Keratinocyte (primary cell): ENCODE measurements at regions not wholly inside any gene's neighbourhood (a gene's known extent, or its start where the extent isn't known, plus 50 kb on each side); places are given as distances from the start of the nearest gene placed in this dataset.

Experiments
- DNase-seq: peaks from one replicate; pipeline ENCODE4 v3.0.0-alpha.2; 2011; ENCODE audit warnings: low read depth, missing footprints, low spot score
- FAIRE-seq: peaks from 2 replicates; lab custom pipeline; 2011; peaks lifted over from hg19 to GRCh38; lab: Jason Lieb, UNC
- H2AFZ ChIP-seq: 2 replicates; pipeline ENCODE4 v1.6.0; 2012; ENCODE audit warnings: low read length, control low read depth, inconsistent platforms; ENCODE audit not compliant: control insufficient read depth
- H3K27ac ChIP-seq: 2 replicates; pipeline ENCODE4 v1.5.1; 2011; ENCODE audit warnings: low read length; ENCODE audit not compliant: control insufficient read depth, insufficient read depth
- H3K27me3 ChIP-seq: 3 replicates; pipeline ENCODE4 v1.6.0; 2011; ENCODE audit warnings: low read length; ENCODE audit not compliant: control insufficient read depth, insufficient read depth; ENCODE audit errors: extremely low read depth
- H3K36me3 ChIP-seq, 2 experiments: 2 replicates in 1 of 2; 3 replicates in 1 of 2; pipeline ENCODE4 v1.5.1; 2011; ENCODE audit warnings: low read length in 2 of 2, mild to moderate bottlenecking in 1 of 2; ENCODE audit not compliant: control insufficient read depth in 2 of 2, insufficient read depth in 2 of 2; ENCODE audit errors: extremely low read depth in 1 of 2
- H3K4me1 ChIP-seq: 3 replicates; pipeline ENCODE4 v1.5.1; 2011; ENCODE audit warnings: low read length; ENCODE audit not compliant: control insufficient read depth, insufficient read depth; ENCODE audit errors: extremely low read depth
- H3K4me2 ChIP-seq: 3 replicates; pipeline ENCODE4 v1.6.0; 2011; ENCODE audit warnings: low read depth, low read length; ENCODE audit not compliant: control insufficient read depth, insufficient read depth; ENCODE audit errors: extremely low read depth
- H3K4me3 ChIP-seq, 3 experiments: fragments of 200-600 bp in 1 of 3; sonication (generic) in 1 of 3; 2 replicates in 2 of 3; 3 replicates in 1 of 3; pipeline ENCODE4 v1.5.1; 2011 to 2016; ENCODE audit warnings: low read length in 3 of 3, mild to moderate bottlenecking in 3 of 3, control low read depth in 2 of 3, inconsistent platforms in 1 of 3, low read depth in 1 of 3, mixed read lengths in 1 of 3, mixed run types in 1 of 3, moderate library complexity in 1 of 3; ENCODE audit not compliant: control insufficient read depth in 2 of 3, insufficient read depth in 2 of 3; ENCODE audit errors: extremely low read depth in 1 of 3
- H3K79me2 ChIP-seq: 2 replicates; pipeline ENCODE4 v1.6.0; 2012; ENCODE audit warnings: low read length; ENCODE audit not compliant: control insufficient read depth, insufficient read depth
- H3K9ac ChIP-seq: 3 replicates; pipeline ENCODE4 v1.6.0; 2011; ENCODE audit warnings: low read length; ENCODE audit not compliant: control insufficient read depth, insufficient read depth; ENCODE audit errors: extremely low read depth
- H3K9me1 ChIP-seq: 3 replicates; pipeline ENCODE4 v1.6.0; 2011; ENCODE audit warnings: low read length; ENCODE audit not compliant: control insufficient read depth, insufficient read depth; ENCODE audit errors: extremely low read depth
- H3K9me3 ChIP-seq: 2 replicates; pipeline ENCODE4 v1.5.1; 2012; ENCODE audit warnings: low read depth, low read length; ENCODE audit not compliant: control insufficient read depth
- H4K20me1 ChIP-seq: 3 replicates; pipeline ENCODE4 v1.6.0; 2011; ENCODE audit warnings: low read length; ENCODE audit not compliant: control insufficient read depth, insufficient read depth; ENCODE audit errors: extremely low read depth
- CTCF ChIP-seq, 3 experiments: IDR thresholded peaks in 1 of 3; conservative IDR thresholded peaks in 1 of 3; optimal IDR thresholded peaks in 1 of 3; 2 replicates in 2 of 3; 3 replicates in 1 of 3; pipeline versions ENCODE3 to v1.5.1; 2011; ENCODE audit warnings: low read length in 3 of 3, mild to moderate bottlenecking in 3 of 3, moderate library complexity in 2 of 3, control low read depth in 1 of 3, inconsistent platforms in 1 of 3; ENCODE audit not compliant: insufficient read depth in 2 of 3; ENCODE audit errors: extremely low read depth in 1 of 3
- EZH2 ChIP-seq: IDR thresholded peaks from one replicate; pipeline ENCODE4 v1.6.1; 2012; ENCODE audit warnings: inconsistent platforms, mild to moderate bottlenecking, low read length, moderate library complexity
- dilution Hi-C: fragments of 300-500 bp; cut with MboI; formaldehyde crosslinking; loops from one replicate; pipeline ENCODE4 v1.7.0; 2020; ENCODE audit warnings: low sequenced_read_pairs; ENCODE audit not compliant: extremely low pct_ligation_motif_present

GRCh38 chr10:78769526-78769925 is 299.2 kb upstream of the ZMIZ1 start:
- DNase-seq (no peak), FAIRE-seq (no peak)
- H3K36me3 ChIP-seq: no peaks in the 10 kb centered on the region
- H3K9ac ChIP-seq: no peak overlapping the region
- H2AFZ ChIP-seq: no peak overlapping the region
- no peaks in the 10 kb centered on the region for H3K9me3 ChIP-seq
- H3K4me1 ChIP-seq: no peaks in the 10 kb centered on the region
- H3K27me3 ChIP-seq: peaks cover 10% of the 10 kb centered on the region
- no peak overlapping the region for H3K4me2 ChIP-seq
- TF ChIP-seq CTCF (optimal IDR thresholded peaks at IDR 0.05 in 1 of 3, IDR thresholded peaks at IDR 0.05 in 1 of 3, conservative IDR thresholded peaks at IDR 0.05 in 1 of 3; ENCODE audit: extremely low read depth in 1 of 3, insufficient read depth in 2 of 3, low read length in 3 of 3): no peak
- TF ChIP-seq EZH2: no peak
- H4K20me1 ChIP-seq: no peaks in the 10 kb centered on the region
- no peak overlapping the region for H3K27ac ChIP-seq
- no peaks in the 10 kb centered on the region for H3K79me2 ChIP-seq
- no peak overlapping the region for H3K4me3 ChIP-seq
- no peaks in the 10 kb centered on the region for H3K9me1 ChIP-seq
- dilution Hi-C loops: no loop called here

- TF ChIP-seq EZH2 (no peak), CTCF (optimal IDR thresholded peaks at IDR 0.05 in 1 of 3, IDR thresholded peaks at IDR 0.05 in 1 of 3, conservative IDR thresholded peaks at IDR 0.05 in 1 of 3; ENCODE audit: extremely low read depth in 1 of 3, insufficient read depth in 2 of 3, low read length in 3 of 3) (no peak)
- Histone ChIP-seq H4K20me1 (no peaks in the 10 kb centered on the region), H3K27me3 (peaks cover 5% of the 10 kb centered on the region), H3K4me2 (no peak overlapping the region), H3K27ac (no peak overlapping the region), H3K9ac (no peak overlapping the region), H3K4me3 (no peak overlapping the region), H3K79me2 (no peaks in the 10 kb centered on the region), H3K9me1 (no peaks in the 10 kb centered on the region), H3K4me1 (no peaks in the 10 kb centered on the region), H2AFZ (no peak overlapping the region), H3K36me3 (no peaks in the 10 kb centered on the region), H3K9me3 (no peaks in the 10 kb centered on the region)
- dilution Hi-C loops: no loop called here
- FAIRE-seq: no peak
- DNase-seq: no peak
Observed at GRCh38 chr10:78770167-78771090, 298.3 kb upstream of the ZMIZ1 start.
